Heart left ventricle (tissue), 16 donors: ENCODE measurements at regions not wholly inside any gene's neighbourhood (a gene's known extent, or its start where the extent isn't known, plus 50 kb on each side); places are given as distances from the start of the nearest gene placed in this dataset.

ENCODE experiments used
- ATAC-seq, 4 donors: fragments of 200-7000 bp; cut with Tn5 transposase; one replicate each; pipeline ENCODE4 v1.9.1; 2020 to 2022; ENCODE audit warnings: moderate library complexity in 4 of 4, mild to moderate bottlenecking in 3 of 4, moderate number of reproducible peaks in 1 of 4
- DNase-seq, 5 donors: peaks; one replicate each; pipeline ENCODE4 v3.0.0-alpha.2; 2020
- H3K27ac ChIP-seq, 12 donors: fragments of 200-600 bp; sonication (generic) in 4 of 12; one replicate each; pipeline versions ENCODE4 v1.5.0 to v1.8.0; 2016 to 2022; ENCODE audit warnings: mild to moderate bottlenecking in 2 of 12
- H3K27me3 ChIP-seq, 9 donors: fragments of 200-600 bp; sonication (generic) in 2 of 9; one replicate each; pipeline versions ENCODE4 v1.5.1 to v1.8.0; 2016 to 2022; ENCODE audit warnings: mild to moderate bottlenecking in 3 of 9
- H3K36me3 ChIP-seq, 9 donors: fragments of 200-600 bp; sonication (generic) in 2 of 9; one replicate each; pipeline versions ENCODE4 v1.5.0 to v1.8.0; 2018 to 2022; ENCODE audit warnings: mild to moderate bottlenecking in 2 of 9
- H3K4me1 ChIP-seq, 12 donors: fragments of 200-600 bp; sonication (generic) in 4 of 12; one replicate each; pipeline versions ENCODE4 v1.5.0 to v1.8.0; 2016 to 2022; ENCODE audit warnings: mild to moderate bottlenecking in 3 of 12
- H3K4me3 ChIP-seq, 12 donors: fragments of 200-600 bp; sonication (generic) in 4 of 12; one replicate each; pipeline versions ENCODE4 v1.5.0 to v1.8.0; 2017 to 2022; ENCODE audit warnings: mild to moderate bottlenecking in 9 of 12, moderate library complexity in 4 of 12
- H3K9me3 ChIP-seq, 12 donors: fragments of 200-600 bp; sonication (generic) in 4 of 12; one replicate each; pipeline versions ENCODE4 v1.5.0 to v1.8.0; 2016 to 2022; ENCODE audit warnings: mild to moderate bottlenecking in 1 of 12
- POLR2A ChIP-seq, 2 donors: fragments of 450-650 bp; IDR thresholded peaks; one replicate each; pipeline ENCODE4 v1.6.1; 2017; ENCODE audit warnings: antibody characterized with exemption in 2 of 2, mild to moderate bottlenecking in 2 of 2, moderate library complexity in 2 of 2
- WGBS, 4 donors: extraction: QIAGEN DNeasy Blood & Tissue Kit in 2 of 4; methylation state at CpG; one replicate each; pipeline versions ENCODE4 v1.1.5 to v1.1.7; 2013 to 2018; 5-methylcytosine and 5-hydroxymethylcytosine counted together
- intact Hi-C, 10 donors: fragments of 100-400 bp; cut with DNase I; formaldehyde crosslinking; loops; one replicate each; pipeline versions ENCODE4 v1.11.1 to v1.14.2; 2022
- TF ChIP-seq, protein P1 (sequence below), 12 donors: fragments of 200-600 bp; sonication (generic) in 4 of 12; IDR thresholded peaks; one replicate each; pipeline versions ENCODE4 v1.5.0 to v1.8.0; 2018 to 2022; ENCODE audit warnings: antibody characterized with exemption in 12 of 12, mild to moderate bottlenecking in 5 of 12
- donor health status: ischemic (EF 13 %, LVEDD 7.1; RV severe dilation, severe dysfunction).
- donor health status: healthy with polysubstance abuse.
- donor health status: DM: no; HTN: yes; CAD: no.
- donor health status: DM: no; HTN: no; CAD: no.
- donor health status: ischemic (EF 25% LVEDD 6.9; RV normal size, moderate dysfunction).
- donor health status: ischemic (EF 25% LVEDD 5.7; RV mildly dilated, moderate dysfunction).
- donor health status: healthy.
- donor health status: DM: yes; HTN: yes; CAD: no.
- donor health status: ischemic (EF 35%, LVEDD 5.7; RV mildly dilated, moderate dysfunction).
- donor health status: nonischemic (EF 11% LVEDD 7.7; RV severe dilation, severe dysfunction).
- donor health status: DM: yes; HTN: yes; CAD: no.
- donor health status: PGD.
- donor health status: ischemic (EF 29% LVEDD 5.4; RV normal size, mild dysfunction).
- donor health status: nonischemic (EF 23%, LVEDD 6.1; RV moderate dilation, normal function).

DNA sequence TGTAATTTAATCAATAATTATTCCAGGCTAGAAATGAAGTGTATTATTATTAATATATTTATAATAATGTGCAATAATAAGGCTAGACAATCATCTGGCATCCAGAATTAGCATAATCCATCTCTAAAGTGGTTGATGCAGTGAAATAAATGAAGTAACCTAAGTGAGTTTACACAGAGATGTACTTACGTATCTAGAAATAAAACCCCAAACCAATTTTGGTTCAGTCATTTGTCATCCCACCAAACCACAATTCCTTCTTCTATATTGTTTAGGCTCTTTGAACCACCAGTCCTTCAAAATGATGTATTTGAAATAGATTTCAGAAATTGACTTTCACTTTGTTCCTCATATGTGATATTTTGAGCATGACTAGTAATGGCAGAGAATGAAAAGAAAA, 247.6 kb upstream of the MIR17HG start:
- no peak overlapping the region for H3K27ac ChIP-seq

DNA sequence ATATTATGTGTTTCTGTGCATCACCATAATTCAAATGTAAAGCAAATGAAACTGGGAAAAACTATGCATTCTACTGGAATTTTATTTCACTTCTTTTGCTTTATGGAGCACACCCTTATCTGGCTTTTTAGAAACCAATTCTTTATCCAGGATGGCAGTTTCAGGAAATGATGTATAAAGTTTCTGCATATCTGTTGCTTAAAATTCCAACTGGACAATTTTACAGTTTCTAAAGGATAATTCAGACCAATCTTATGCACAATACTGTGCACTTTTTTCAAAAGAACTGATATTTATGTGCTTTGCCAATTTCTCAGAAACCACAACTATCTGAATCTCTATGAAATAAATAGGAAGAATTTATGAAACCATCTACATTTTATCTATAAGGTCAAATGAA, 246.5 kb upstream of the MIR17HG start:
- Histone ChIP-seq H3K27ac (no peak overlapping the region), H3K4me1 (no peaks in the 10 kb centered on the region), H3K27me3 (no peaks in the 10 kb centered on the region), H3K4me3 (no peak overlapping the region), H3K36me3 (no peaks in the 10 kb centered on the region), H3K9me3 (no peaks in the 10 kb centered on the region)
- intact Hi-C loops = no loop called here
- no peak for ATAC-seq
- TF ChIP-seq, protein P1, sequence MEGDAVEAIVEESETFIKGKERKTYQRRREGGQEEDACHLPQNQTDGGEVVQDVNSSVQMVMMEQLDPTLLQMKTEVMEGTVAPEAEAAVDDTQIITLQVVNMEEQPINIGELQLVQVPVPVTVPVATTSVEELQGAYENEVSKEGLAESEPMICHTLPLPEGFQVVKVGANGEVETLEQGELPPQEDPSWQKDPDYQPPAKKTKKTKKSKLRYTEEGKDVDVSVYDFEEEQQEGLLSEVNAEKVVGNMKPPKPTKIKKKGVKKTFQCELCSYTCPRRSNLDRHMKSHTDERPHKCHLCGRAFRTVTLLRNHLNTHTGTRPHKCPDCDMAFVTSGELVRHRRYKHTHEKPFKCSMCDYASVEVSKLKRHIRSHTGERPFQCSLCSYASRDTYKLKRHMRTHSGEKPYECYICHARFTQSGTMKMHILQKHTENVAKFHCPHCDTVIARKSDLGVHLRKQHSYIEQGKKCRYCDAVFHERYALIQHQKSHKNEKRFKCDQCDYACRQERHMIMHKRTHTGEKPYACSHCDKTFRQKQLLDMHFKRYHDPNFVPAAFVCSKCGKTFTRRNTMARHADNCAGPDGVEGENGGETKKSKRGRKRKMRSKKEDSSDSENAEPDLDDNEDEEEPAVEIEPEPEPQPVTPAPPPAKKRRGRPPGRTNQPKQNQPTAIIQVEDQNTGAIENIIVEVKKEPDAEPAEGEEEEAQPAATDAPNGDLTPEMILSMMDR (IDR thresholded peaks at IDR 0.05) = no peak
- no peak for TF ChIP-seq POLR2A (IDR thresholded peaks at IDR 0.05)
- DNase-seq = no peak

More for the DNA sequence above, 247.6 kb upstream of the MIR17HG start:
- H3K4me3 ChIP-seq = no peak overlapping the region
- DNase-seq (no peak), ATAC-seq (no peak)
- WGBS, 4 donors = 84 to 95% (median 88%) methylated on average over 1 of the region's 1 CpG
- intact Hi-C loops = no loop called here
- no peak for TF ChIP-seq POLR2A (IDR thresholded peaks at IDR 0.05)
- TF ChIP-seq, protein P1 (IDR thresholded peaks at IDR 0.05) = no peak
- no peaks in the 10 kb centered on the region for H3K4me1 ChIP-seq
- H3K36me3 ChIP-seq = no peaks in the 10 kb centered on the region
- no peaks in the 10 kb centered on the region for H3K27me3 ChIP-seq
- no peaks in the 10 kb centered on the region for H3K9me3 ChIP-seq

DNA sequence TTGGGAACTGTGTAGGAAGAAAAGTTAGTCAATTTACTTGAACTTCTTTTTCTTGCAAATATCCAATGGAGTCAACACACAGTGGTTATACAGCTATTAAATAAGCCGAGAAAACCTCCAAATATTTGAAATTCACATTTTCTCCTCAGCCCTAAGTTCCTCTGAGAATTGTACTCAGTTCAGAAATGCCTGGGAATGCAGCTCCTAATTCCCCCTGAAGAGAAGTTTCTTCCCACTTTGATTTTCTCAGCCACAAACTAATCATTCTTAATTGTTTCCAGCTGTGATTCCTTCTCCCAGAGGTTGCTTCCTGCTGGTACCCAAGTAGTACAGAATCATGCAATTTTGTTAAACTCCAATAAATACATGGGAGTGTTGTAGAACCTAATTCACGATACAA, 246.1 kb upstream of the MIR17HG start:
- H3K4me3 ChIP-seq = no peak overlapping the region
- no peaks in the 10 kb centered on the region for H3K36me3 ChIP-seq
- ATAC-seq (no peak), DNase-seq (no peak)
- no peak overlapping the region for H3K27ac ChIP-seq
- no peak for TF ChIP-seq POLR2A (IDR thresholded peaks at IDR 0.05)
- TF ChIP-seq, protein P1 (IDR thresholded peaks at IDR 0.05) = no peak
- no peaks in the 10 kb centered on the region for H3K27me3 ChIP-seq
- WGBS, 4 donors = 57 to 68% (median 63%) methylated on average over 2 of the region's 2 CpGs
- no peaks in the 10 kb centered on the region for H3K9me3 ChIP-seq
- intact Hi-C loops = no loop called here
- no peaks in the 10 kb centered on the region for H3K4me1 ChIP-seq

DNA sequence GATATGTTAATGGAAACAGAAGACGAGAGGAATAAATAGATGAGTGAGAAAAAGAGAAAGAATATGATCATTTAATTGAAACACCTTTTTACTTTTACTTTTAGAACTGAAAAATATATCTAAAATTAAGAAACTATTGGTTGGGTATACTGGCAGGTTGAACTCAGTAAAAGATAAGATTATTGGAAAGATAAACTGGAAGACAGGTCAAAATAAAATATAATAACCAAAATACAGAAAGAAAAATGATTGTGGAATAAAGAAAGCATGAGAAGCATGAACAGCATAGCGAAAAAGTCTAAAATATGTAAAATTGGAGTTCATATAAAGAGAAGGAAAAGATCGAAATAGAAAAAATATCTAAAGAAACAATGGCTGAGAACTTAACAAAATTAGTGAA, 242.2 kb upstream of the MIR17HG start:
- TF ChIP-seq POLR2A (IDR thresholded peaks at IDR 0.05) = no peak
- Histone ChIP-seq H3K27ac (no peak overlapping the region), H3K9me3 (no peaks in the 10 kb centered on the region), H3K36me3 (no peaks in the 10 kb centered on the region), H3K4me1 (no peaks in the 10 kb centered on the region), H3K27me3 (no peaks in the 10 kb centered on the region), H3K4me3 (no peak overlapping the region)
- DNase-seq = no peak
- no peak for ATAC-seq
- intact Hi-C loops = no loop called here
- 89 to 92% (median 91%) methylated on average over 3 of the region's 3 CpGs for WGBS, 4 donors

DNA sequence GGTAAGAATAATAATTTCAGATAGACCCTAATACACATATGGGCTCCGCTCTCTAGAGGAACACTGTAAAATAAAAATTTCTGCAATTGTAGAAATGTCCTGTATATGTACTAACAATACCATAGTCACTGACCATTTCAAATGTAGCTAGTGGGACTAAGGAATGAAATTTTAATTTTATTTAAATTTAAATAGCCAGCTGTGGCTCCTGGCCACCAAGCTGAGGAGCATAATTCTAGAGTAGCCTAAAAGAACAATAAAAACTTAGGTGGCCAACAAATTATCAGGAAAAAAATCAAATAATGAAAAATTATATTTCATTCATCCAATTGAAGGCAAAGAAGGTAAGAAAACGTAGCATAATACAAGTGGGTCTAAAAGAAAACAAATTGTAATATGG, 240.9 kb upstream of the MIR17HG start:
- Histone ChIP-seq H3K4me1 (no peaks in the 10 kb centered on the region), H3K27ac (no peak overlapping the region), H3K36me3 (no peaks in the 10 kb centered on the region), H3K9me3 (no peaks in the 10 kb centered on the region), H3K27me3 (no peaks in the 10 kb centered on the region), H3K4me3 (no peak overlapping the region)
- intact Hi-C loops = no loop called here
- ATAC-seq = no peak
- TF ChIP-seq POLR2A (IDR thresholded peaks at IDR 0.05) = no peak
- TF ChIP-seq, protein P1 (IDR thresholded peaks at IDR 0.05) = no peak
- no peak for DNase-seq
- WGBS, 4 donors = 89 to 94% (median 93%) methylated on average over 2 of the region's 2 CpGs
